ENCODE measurements at regions not wholly inside any gene's neighbourhood (a gene's known extent, or its start where the extent isn't known, plus 50 kb on each side); places are given as distances from the start of the nearest gene placed in this dataset.
"Not testable (repeated sequence)": the region's sequence is repeated elsewhere in the genome, so short reads cannot be mapped to it uniquely, and the experiment has no call there.

GRCh38 chr2:166831930-166832329 lies 56.4 kb upstream of the XIRP2 start:
- no peak for DNase-seq

GRCh38 chr2:166825914-166826313 lies 62.4 kb upstream of the XIRP2 start:
- DNase-seq, result no peak

GRCh38 chr2:166814335-166814734 lies 73.9 kb upstream of the XIRP2 start:
- DNase-seq, result no peak

- no peak for DNase-seq
Observed at GRCh38 chr2:166812166-166812891, 76.0 kb upstream of the XIRP2 start.

- DNase-seq, result no peak
Observed at GRCh38 chr2:166805753-166806152, 82.5 kb upstream of the XIRP2 start.

GRCh38 chr2:166803373-166804000 lies 84.8 kb upstream of the XIRP2 start:
- DNase-seq, result peak; percentile 71

- DNase-seq, result no peak
Observed at GRCh38 chr2:166802475-166802874, 85.8 kb upstream of the XIRP2 start.

DNA sequence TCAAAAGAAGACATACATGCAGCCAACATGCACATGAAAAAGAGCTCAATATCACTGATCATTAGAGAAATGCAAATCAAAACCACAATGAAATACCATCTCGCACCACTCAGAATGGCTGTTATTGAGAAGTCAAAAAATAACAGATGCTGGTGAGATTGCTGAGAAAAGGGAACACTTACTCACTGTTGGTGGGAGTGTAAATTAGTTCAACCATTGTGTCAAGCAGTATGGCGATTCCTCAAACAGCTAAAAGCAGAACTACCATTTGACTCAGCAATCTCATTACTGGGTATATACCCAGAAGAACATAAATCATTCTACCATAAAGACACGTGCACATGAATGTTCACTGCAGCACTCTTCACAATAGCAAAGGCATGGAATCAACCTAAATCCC lies 95.5 kb upstream of the XIRP2 start:
- DNase-seq, result peak; percentile 93

DNA sequence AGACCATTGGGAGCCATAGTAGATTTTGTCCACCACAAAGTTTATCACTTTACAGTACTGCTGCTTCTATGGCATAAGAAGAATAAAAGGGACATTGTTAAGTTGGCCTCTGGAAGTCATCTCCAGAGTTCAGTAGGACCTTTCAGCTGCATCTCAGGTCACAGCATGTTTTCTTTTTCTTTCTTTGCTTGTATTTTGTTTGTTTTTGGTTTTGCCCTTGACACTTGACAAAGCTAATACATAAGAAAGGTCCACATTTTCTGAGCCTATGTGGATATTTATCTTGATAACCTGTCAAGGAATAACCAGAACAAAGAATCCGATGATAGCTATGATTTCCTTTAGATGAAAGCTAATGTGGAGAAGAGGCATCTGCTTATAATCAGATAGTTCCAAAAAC lies 101.6 kb upstream of the XIRP2 start:
- no peak for DNase-seq

GRCh38 chr2:166784296-166784946 lies 103.9 kb upstream of the XIRP2 start:
- DNase-seq, result no peak

- DNase-seq, result peak; percentile 67
Observed at GRCh38 chr2:166775176-166775575, 113.1 kb upstream of the XIRP2 start.

DNA sequence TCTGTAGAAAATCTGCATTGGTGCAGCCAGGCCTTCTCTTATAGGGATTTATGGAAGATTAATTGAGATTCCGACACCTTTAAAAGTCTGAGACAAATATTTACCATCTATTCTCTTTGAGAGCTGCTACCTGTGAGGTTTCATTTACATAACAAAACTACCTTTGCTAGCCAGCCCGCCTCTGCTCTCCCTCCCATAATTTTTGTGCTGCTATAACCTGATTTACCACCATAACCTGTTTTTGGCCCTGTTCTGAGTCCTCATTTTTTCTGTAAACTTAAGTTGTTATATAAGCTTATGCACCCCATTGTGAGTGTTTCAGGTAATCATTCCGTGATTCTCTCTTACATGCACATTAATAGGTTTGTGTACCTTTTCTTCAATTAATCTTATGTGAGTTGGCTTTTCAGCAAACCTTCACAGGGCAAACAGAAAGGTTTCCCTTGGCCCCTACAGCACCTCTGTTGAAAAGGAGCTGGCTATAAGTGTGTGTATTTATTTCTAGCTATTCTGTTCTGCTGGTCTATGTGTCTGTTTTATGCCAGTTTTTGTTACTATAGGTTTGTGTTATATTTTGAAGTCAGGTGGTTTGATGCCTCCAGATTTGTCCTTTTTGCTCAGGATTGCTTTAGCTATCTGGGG lies 114.9 kb upstream of the XIRP2 start:
- DNase-seq, result no peak

DNA sequence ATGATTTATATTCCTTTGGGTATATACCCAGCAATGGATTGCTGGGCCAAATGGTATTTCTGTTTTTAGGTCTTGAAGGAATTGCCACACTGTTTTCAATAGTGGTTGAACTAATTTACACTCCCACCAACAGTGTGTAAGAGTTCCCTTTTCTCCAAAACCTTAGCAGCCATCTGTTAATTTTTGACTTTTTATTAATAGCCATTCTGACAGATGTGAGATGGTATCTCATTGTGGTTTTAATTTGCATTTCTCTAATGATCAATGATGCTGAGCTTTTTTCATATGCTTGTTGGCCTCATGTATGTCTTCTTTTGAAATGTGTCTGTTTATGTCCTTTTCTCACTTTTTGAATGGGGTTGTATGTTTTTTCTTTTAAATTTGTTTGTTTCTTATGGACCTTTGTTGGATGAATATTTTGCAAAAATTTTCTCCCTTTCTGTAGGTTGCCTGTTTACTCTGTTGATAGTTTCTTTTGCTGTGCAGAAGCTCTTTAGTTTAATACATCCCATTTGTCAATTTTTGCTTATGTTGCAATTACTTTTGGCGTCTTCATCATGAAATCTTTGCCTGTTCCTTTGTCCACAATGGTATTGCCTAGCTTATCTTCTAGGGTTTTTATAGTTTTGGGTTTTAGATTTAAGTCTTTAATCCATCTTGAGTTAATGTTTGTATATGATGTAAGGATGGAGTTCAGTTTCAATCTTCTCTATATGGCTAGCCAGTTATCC lies 119.7 kb upstream of the XIRP2 start:
- no peak for DNase-seq

DNA sequence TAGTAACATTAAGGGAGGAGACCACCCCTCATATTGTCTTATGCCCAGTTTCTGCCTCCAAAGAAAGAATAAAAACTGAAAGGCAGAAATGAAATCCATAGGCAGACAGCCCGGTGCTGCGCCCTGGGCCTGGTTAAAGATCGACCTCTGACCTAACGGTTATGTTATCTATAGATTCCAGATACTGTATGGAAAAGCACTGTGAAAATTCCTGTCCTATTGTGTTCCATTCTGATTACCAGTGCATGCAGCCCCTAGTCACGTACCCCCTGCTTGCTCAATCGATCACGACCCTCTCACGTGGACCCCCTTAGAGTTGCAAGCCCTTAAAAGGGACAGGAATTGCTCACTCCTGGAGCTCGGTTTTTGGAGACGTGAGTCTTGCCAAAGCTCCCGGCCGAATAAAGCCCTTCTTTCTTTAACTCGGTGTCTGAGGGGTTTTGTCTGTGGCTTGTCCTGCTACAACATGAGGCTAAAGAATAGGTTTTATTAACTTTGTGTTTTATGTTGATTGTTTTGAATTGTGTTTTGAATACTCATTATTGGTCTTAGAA lies 121.4 kb upstream of the XIRP2 start:
- not testable (repeated sequence) for DNase-seq

- DNase-seq, result no peak
Observed at GRCh38 chr2:166766220-166766619, 122.1 kb upstream of the XIRP2 start.

GRCh38 chr2:166765141-166765540 lies 123.1 kb upstream of the XIRP2 start:
- DNase-seq, result no peak

GRCh38 chr2:166764702-166765101 lies 123.6 kb upstream of the XIRP2 start:
- DNase-seq, result no peak

DNA sequence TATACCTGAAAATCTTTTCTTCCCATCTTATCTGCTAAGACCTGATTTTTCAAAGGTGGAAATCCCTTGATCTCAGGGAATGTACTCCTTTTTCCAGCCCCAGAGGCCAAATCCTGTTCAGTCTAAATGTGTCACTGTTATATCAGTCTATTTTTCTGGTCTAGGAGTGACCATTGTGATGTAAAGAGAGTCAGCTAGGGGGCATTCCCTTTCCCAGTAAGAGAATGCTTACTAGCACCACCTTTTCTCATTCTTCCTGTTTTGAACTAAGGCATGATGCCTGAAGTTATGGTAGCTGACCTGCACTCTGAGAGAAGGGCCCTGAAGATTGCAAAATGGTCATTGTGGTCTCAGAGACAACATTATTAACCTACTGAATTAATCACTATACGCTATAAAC lies 124.1 kb upstream of the XIRP2 start:
- DNase-seq, result peak; percentile 67

DNA sequence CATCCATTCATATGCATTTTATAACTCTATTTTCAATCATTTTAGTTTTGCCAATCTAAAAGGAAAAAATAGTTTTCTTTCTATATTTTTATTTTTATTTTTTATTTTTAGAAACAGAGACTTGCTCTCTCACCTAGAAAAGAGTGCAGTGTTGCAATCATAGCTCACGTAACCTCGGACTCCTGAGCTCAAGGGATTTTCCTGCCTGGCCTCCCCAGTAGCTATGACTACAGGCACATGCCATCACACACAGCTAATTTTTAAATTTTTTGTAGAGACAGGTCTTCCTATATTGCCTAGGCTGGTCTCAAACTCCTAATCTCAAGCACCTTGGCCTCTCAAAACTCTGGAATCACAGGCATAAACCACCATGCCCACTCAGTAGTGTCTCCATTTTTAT lies 125.5 kb upstream of the XIRP2 start:
- no peak for DNase-seq

GRCh38 chr2:166758956-166759355 lies 129.3 kb upstream of the XIRP2 start:
- no peak for DNase-seq

- DNase-seq, result no peak
Observed at GRCh38 chr2:166750624-166751023, 137.7 kb upstream of the XIRP2 start.

GRCh38 chr2:166744117-166744516 lies 144.2 kb upstream of the XIRP2 start:
- not testable (repeated sequence) for DNase-seq

DNA sequence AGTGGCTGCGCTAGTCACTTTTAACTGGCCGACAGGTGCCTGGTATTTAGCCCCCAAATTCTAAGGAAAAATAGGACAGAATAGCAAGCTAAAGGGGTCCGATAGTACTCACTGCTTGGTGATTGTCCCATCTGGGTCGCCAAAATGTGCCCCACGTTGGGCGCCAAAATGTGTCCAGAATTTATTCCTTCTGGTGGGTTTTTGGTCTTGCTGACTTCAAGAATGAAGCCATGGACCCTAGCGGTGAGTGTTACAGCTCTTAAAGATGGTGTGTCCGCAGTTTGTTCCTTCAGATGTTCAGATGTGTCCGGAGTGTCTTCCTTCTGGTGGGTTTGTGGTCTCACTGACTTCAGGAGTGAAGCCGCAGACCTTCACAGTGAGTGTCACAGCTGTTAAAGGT lies 144.8 kb upstream of the XIRP2 start:
- DNase-seq, result not testable (repeated sequence)
